Esophagus muscularis mucosa (tissue), 3 donors: ENCODE measurements at regions not wholly inside any gene's neighbourhood (a gene's known extent, or its start where the extent isn't known, plus 50 kb on each side); places are given as distances from the start of the nearest gene placed in this dataset.

ENCODE experiments used
- POLR2A ChIP-seq: fragments of 450-650 bp; IDR thresholded peaks from one replicate; pipeline ENCODE4 v1.6.1; 2017; ENCODE audit warnings: antibody characterized with exemption, moderate library complexity, mild to moderate bottlenecking, low read depth
- POLR2AphosphoS5 ChIP-seq, 2 donors: sonication (generic); formaldehyde crosslinking; IDR thresholded peaks; one replicate each; pipeline ENCODE4 v1.6.1; 2017; ENCODE audit warnings: antibody characterized with exemption in 2 of 2
- TF ChIP-seq, protein P1 (sequence below), 3 experiments: fragments of 200-600 bp in 2 of 3; fragments of 450-650 bp in 1 of 3; sonication (generic) in 2 of 3; IDR thresholded peaks; one replicate each; pipeline ENCODE4 v1.5.1; 2017 to 2019; ENCODE audit warnings: antibody characterized with exemption in 3 of 3, mild to moderate bottlenecking in 2 of 3, moderate library complexity in 1 of 3

- TF ChIP-seq, protein P1, sequence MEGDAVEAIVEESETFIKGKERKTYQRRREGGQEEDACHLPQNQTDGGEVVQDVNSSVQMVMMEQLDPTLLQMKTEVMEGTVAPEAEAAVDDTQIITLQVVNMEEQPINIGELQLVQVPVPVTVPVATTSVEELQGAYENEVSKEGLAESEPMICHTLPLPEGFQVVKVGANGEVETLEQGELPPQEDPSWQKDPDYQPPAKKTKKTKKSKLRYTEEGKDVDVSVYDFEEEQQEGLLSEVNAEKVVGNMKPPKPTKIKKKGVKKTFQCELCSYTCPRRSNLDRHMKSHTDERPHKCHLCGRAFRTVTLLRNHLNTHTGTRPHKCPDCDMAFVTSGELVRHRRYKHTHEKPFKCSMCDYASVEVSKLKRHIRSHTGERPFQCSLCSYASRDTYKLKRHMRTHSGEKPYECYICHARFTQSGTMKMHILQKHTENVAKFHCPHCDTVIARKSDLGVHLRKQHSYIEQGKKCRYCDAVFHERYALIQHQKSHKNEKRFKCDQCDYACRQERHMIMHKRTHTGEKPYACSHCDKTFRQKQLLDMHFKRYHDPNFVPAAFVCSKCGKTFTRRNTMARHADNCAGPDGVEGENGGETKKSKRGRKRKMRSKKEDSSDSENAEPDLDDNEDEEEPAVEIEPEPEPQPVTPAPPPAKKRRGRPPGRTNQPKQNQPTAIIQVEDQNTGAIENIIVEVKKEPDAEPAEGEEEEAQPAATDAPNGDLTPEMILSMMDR (IDR thresholded peaks at IDR 0.05) = no peak
- no peak for TF ChIP-seq POLR2AphosphoS5 (IDR thresholded peaks at IDR 0.05)
- no peak for TF ChIP-seq POLR2A
Measured at GRCh38 chr21:38917043-38917774, 111.5 kb downstream of the ETS2 start.
